ENCODE measurements at regions not wholly inside any gene's neighbourhood (a gene's known extent, or its start where the extent isn't known, plus 50 kb on each side); places are given as distances from the start of the nearest gene placed in this dataset.

DNA sequence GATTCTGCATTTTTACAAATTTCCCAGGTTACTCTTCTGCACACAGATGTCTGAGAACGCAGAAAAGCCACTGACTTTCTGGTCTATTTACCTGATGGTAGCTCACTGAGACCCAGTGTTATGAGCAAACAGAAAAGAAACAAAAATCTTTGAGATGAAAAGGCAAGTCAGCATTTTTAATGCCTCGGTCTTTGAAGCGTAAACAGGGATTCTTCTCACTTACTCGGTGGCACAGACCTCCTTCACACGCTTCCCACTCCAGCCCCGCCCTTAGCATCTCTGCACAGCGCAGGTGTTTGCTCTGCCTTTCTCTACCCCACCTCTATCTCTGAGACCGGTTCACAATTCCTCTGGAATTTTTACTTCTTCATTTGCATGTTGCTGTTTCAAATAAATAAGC lies 195.0 kb upstream of the IRX1 start:
- TF ChIP-seq MAFK (IDR thresholded peaks at IDR 0.05; ENCODE audit: low read depth, low read length): peak; percentile 34; the same call in 1 of the 2 replicates
- no peak for TF ChIP-seq SP4 (IDR thresholded peaks at IDR 0.05; ENCODE audit: low read length)
- Histone ChIP-seq H2BK120ac (replicated peaks; ENCODE audit: low read depth, low read length) (no peak overlapping the region), H4K20me1 (replicated peaks in 1 of 2; ENCODE audit: control insufficient read depth in 1 of 2, insufficient read depth in 2 of 2, low read length in 2 of 2) (no peaks in the 10 kb centered on the region), H3K14ac (ENCODE audit: insufficient read length) (no peak overlapping the region), H2BK20ac (ENCODE audit: low read length) (no peak overlapping the region), H3K23ac (ENCODE audit: insufficient read length) (no peak overlapping the region), H3K4me2 (ENCODE audit: insufficient read depth in 1 of 2, low read depth in 2 of 2, low read length in 2 of 2) (no peak overlapping the region), H3K9me3 (ENCODE audit: insufficient read depth in 2 of 2, low read depth in 1 of 2, low read length in 1 of 2) (peaks cover 4% of the 10 kb centered on the region in 2 experiments; a peak in 2 of 4 replicates), H2BK12ac (ENCODE audit: low read depth, low read length) (no peak overlapping the region), H2AK5ac (ENCODE audit: low read depth, low read length) (no peak overlapping the region), H3K23me2 (ENCODE audit: low read depth, low read length) (no peaks in the 10 kb centered on the region), H3K36me3 (ENCODE audit: control insufficient read depth in 2 of 4, insufficient read depth in 4 of 4, low read length in 3 of 4) (no peaks in the 10 kb centered on the region), H3K27ac (ENCODE audit: low read depth, low read length) (no peak overlapping the region), H3K9ac (replicated peaks in 1 of 4; ENCODE audit: extremely low read depth in 1 of 4, low read depth in 3 of 4, low read length in 3 of 4) (no peak overlapping the region), H3K56ac (replicated peaks; ENCODE audit: insufficient read length, low read depth, low read length) (no peak overlapping the region), H2AFZ (ENCODE audit: low read length) (0 out of 2 replicates have a peak overlapping the region, but pooled peaks have one; percentile 25), H3K4me1 (replicated peaks in 1 of 4; ENCODE audit: control insufficient read depth in 3 of 4, insufficient read depth in 4 of 4, low read length in 3 of 4) (peaks cover 0 to 2% (median 0%) of the 10 kb centered on the region in 4 experiments; a peak in 2 of 7 replicates), H4K91ac (replicated peaks; ENCODE audit: insufficient read length, low read length) (no peak overlapping the region), H3K4me3 (ENCODE audit: extremely low read depth in 1 of 4, insufficient read depth in 2 of 4, low read depth in 3 of 4, low read length in 4 of 4) (no peak overlapping the region), H3K27me3 (replicated peaks in 1 of 4; ENCODE audit: control insufficient read depth in 3 of 4, extremely low read depth in 1 of 4, insufficient read depth in 3 of 4, low read length in 3 of 4) (no peaks in the 10 kb centered on the region), H3K4ac (replicated peaks; ENCODE audit: insufficient read length, low read depth, low read length) (no peak overlapping the region), H3K18ac (ENCODE audit: extremely low read depth, low read length) (no peak overlapping the region), H4K5ac (ENCODE audit: insufficient read length, low read depth, low read length) (no peak overlapping the region), H4K8ac (ENCODE audit: extremely low read depth, insufficient read depth, low read length) (no peak overlapping the region), H2BK5ac (ENCODE audit: low read depth, low read length) (no peak overlapping the region), H2BK15ac (ENCODE audit: low read length) (no peak overlapping the region), H3K79me1 (ENCODE audit: low read depth, low read length) (no peaks in the 10 kb centered on the region), H3K79me2 (ENCODE audit: control insufficient read depth in 1 of 2, insufficient read depth in 2 of 2, low read length in 2 of 2) (no peaks in the 10 kb centered on the region)
- DNase-seq (ENCODE audit: low read depth in 1 of 2, low spot score in 2 of 2): no peak
- ChIA-PET POLR2A (ENCODE audit: partially characterized antibody) (no interaction called here), CTCF (ENCODE audit: partially characterized antibody) (interaction anchor here (1.1 to 1.3 kb wide), 2 partner anchors 17 to 21 kb away, joined by 3 to 4 read pairs; no protein-coding TSS in a partner anchor)
- no peak for FAIRE-seq
- WGBS, 2 experiments (ENCODE audit: extremely low coverage in 1 of 2, insufficient coverage in 1 of 2, insufficient read length in 1 of 2, insufficient replicate concordance in 2 of 2, low coverage in 1 of 2, low lambda C conversion rate in 2 of 2, missing lambda C conversion rate in 1 of 2): 89% methylated on average over 8 of the region's 8 CpGs; no CpG with 5 or more reads in 1 of the 2 experiments
